HEK293T (cell line): ENCODE measurements at regions not wholly inside any gene's neighbourhood (a gene's known extent, or its start where the extent isn't known, plus 50 kb on each side); places are given as distances from the start of the nearest gene placed in this dataset.

Experiments
- CTCF ChIA-PET: fragments of 350-600 bp; formaldehyde crosslinking; extraction: SDS; loops from one replicate; lab custom pipeline; 2021; ENCODE audit warnings: antibody characterized with exemption, inconsistent platforms; lab: Yijun Ruan, JAX
- POLR2A ChIA-PET: fragments of 350-600 bp; formaldehyde crosslinking; extraction: SDS; loops from one replicate; lab custom pipeline; 2020; ENCODE audit warnings: antibody characterized with exemption, inconsistent platforms; lab: Yijun Ruan, JAX
- DNase-seq: peaks from one replicate; pipeline ENCODE4 v3.0.0; 2012; ENCODE audit warnings: mixed read lengths; ENCODE audit errors: extremely low spot score
- ARNT ChIP-seq: fragments of 450-650 bp; IDR thresholded peaks from 2 replicates; pipeline ENCODE4 v1.6.1; 2017; ENCODE audit warnings: mild to moderate bottlenecking
- BHLHE40 ChIP-seq: fragments of 450-650 bp; IDR thresholded peaks from 2 replicates; pipeline ENCODE4 v1.6.1; 2016; ENCODE audit warnings: mild to moderate bottlenecking, moderate library complexity, borderline replicate concordance
- CTBP1 ChIP-seq: fragments of 450-650 bp; IDR thresholded peaks from 2 replicates; pipeline ENCODE4 v1.6.1; 2016; ENCODE audit warnings: borderline replicate concordance
- ELF4 ChIP-seq: fragments of 450-650 bp; IDR thresholded peaks from 2 replicates; pipeline ENCODE4 v1.6.1; 2017; ENCODE audit warnings: antibody characterized with exemption
- FOXA1 ChIP-seq: fragments of 450-650 bp; IDR thresholded peaks from 2 replicates; pipeline ENCODE4 v1.6.1; 2016; ENCODE audit warnings: mild to moderate bottlenecking
- FOXK2 ChIP-seq: fragments of 450-650 bp; IDR thresholded peaks from 2 replicates; pipeline ENCODE4 v1.6.1; 2016; ENCODE audit warnings: mild to moderate bottlenecking
- FOXM1 ChIP-seq: fragments of 450-650 bp; IDR thresholded peaks from 2 replicates; pipeline ENCODE4 v1.6.1; 2017; ENCODE audit warnings: mild to moderate bottlenecking, borderline replicate concordance
- HDGF ChIP-seq: fragments of 450-650 bp; IDR thresholded peaks from 2 replicates; pipeline ENCODE4 v1.6.1; 2017; ENCODE audit warnings: antibody characterized with exemption, borderline replicate concordance
- L3MBTL2 ChIP-seq: fragments of 450-650 bp; conservative IDR thresholded peaks from 2 replicates; pipeline ENCODE4 v1.6.1; 2016; ENCODE audit warnings: mild to moderate bottlenecking
- LEF1 ChIP-seq: fragments of 450-650 bp; IDR thresholded peaks from 2 replicates; pipeline ENCODE4 v1.6.1; 2017; ENCODE audit warnings: mild to moderate bottlenecking, borderline replicate concordance
- NFRKB ChIP-seq: fragments of 450-650 bp; IDR thresholded peaks from 2 replicates; pipeline ENCODE4 v1.6.1; 2016; ENCODE audit warnings: mild to moderate bottlenecking, moderate library complexity
- SP1 ChIP-seq: fragments of 450-650 bp; IDR thresholded peaks from 2 replicates; pipeline ENCODE4 v1.6.1; 2017
- SUZ12 ChIP-seq: fragments of 450-650 bp; IDR thresholded peaks from 2 replicates; pipeline ENCODE4 v1.6.1; 2016; ENCODE audit warnings: mild to moderate bottlenecking
- TARDBP ChIP-seq: fragments of 450-650 bp; IDR thresholded peaks from 2 replicates; pipeline ENCODE4 v1.6.1; 2016
- ZNF384 ChIP-seq: fragments of 450-650 bp; IDR thresholded peaks from 2 replicates; pipeline ENCODE4 v1.6.1; 2016
- TF ChIP-seq, protein P1 (sequence below): fragments of 450-650 bp; IDR thresholded peaks from 2 replicates; pipeline ENCODE4 v1.6.1; 2016

DNA sequence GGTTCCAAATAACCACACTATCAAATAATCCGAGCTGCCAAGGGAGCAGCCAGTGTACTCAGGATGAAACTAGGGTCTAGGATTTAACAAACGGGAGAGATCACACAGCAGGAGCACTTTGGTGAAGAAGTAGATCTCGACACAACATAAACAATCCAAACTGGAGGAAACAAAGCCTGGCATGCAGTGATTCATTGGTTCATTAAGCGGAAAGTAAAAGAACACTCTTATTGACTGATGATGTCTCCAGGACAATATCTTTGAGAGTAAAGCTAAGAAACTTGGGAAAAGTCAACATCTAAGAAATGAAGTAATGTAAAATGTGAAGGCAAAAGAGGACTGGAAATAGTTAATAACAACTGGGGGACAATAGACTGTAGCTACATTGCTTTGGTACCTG, 1478.3 kb upstream of the CDH9 start:
- TF ChIP-seq TARDBP = no peak
- TF ChIP-seq FOXK2 = no peak
- TF ChIP-seq HDGF = no peak
- no peak for TF ChIP-seq SUZ12
- TF ChIP-seq BHLHE40 = no peak
- TF ChIP-seq FOXA1 = no peak
- TF ChIP-seq FOXM1 = no peak
- TF ChIP-seq SP1 = no peak
- TF ChIP-seq CTBP1 = no peak
- no peak for TF ChIP-seq LEF1
- ChIA-PET POLR2A (no interaction called here), CTCF (interaction anchor here (0.7 kb wide), 1 partner anchor 1181 kb away, joined by 3 read pairs; no protein-coding TSS in a partner anchor)
- DNase-seq = no peak

DNA sequence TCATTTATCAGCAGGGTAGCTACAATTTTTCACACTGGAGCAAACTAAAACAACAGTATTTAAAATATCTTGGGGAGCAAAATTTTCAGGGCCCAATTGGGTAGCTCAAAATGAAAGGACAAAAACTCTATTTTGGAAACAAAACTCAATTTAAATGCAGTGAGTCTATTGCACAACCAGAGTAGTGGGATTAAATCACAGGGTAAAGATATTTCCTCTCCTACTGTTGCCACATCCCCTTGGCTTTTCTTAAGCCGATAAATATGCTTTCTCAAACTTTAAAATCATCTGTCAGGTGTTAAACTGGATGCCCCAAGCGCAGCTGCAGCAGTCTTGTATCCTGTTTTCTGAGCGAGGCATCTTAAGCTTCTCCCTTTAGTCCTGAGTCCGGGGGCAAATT, 1474.3 kb upstream of the CDH9 start:
- TF ChIP-seq, protein P1, sequence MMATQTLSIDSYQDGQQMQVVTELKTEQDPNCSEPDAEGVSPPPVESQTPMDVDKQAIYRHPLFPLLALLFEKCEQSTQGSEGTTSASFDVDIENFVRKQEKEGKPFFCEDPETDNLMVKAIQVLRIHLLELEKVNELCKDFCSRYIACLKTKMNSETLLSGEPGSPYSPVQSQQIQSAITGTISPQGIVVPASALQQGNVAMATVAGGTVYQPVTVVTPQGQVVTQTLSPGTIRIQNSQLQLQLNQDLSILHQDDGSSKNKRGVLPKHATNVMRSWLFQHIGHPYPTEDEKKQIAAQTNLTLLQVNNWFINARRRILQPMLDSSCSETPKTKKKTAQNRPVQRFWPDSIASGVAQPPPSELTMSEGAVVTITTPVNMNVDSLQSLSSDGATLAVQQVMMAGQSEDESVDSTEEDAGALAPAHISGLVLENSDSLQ = no peak
- no peak for TF ChIP-seq FOXK2
- no peak for TF ChIP-seq ARNT
- no peak for TF ChIP-seq BHLHE40
- no peak for TF ChIP-seq ELF4
- no peak for TF ChIP-seq FOXA1
- no peak for TF ChIP-seq SUZ12
- ChIA-PET CTCF (no interaction called here), POLR2A (no interaction called here)
- no peak for DNase-seq

DNA sequence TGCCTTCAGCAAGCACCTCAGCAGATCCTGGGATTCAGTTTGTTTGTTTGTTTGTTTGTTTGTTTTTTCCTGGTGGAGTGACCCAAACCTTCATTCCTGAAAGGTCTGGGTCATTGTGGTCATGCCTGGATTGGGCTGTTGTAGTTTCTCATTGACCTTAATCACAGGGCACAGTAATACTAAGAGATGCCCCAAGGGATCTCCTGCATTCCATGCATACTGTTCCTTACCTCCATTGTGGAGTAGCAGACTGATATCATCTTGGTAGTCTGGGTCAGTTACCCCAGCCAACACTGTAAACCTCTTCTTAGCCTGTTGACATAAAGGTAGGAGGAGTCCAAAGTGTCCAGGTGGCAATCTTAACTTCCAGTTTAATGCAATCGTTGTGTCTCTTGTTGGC, 1466.7 kb upstream of the CDH9 start:
- TF ChIP-seq ELF4 (no peak), L3MBTL2 (no peak), LEF1 (no peak), ARNT (no peak), TARDBP (no peak), SUZ12 (no peak)
- POLR2A ChIA-PET = no interaction called here
- CTCF ChIA-PET = no interaction called here
- no peak for DNase-seq

DNA sequence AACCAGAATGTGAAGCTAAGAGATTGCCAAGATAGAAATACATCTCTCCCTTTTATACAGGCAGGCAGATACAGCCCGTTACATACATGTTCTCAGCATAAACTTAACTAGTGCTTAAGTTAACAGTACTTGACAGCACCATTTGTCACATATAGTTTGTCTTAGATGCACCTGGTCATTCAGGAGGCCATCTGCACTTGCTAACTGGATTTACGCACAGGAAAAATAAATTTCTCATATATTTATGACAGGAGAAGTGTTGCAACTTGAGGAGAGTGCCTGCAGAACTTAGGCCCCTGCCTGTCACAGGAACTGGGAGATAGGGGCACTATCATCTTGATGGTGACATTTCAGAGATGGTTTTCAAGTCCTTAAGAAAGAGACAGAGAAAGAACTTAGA, 1462.1 kb upstream of the CDH9 start:
- POLR2A ChIA-PET = no interaction called here
- TF ChIP-seq FOXA1 (no peak), HDGF (no peak), ZNF384 (no peak), NFRKB (no peak), ELF4 (no peak), SP1 (no peak), ARNT (no peak), CTBP1 (no peak), TARDBP (no peak), L3MBTL2 (no peak), SUZ12 (no peak)

DNA sequence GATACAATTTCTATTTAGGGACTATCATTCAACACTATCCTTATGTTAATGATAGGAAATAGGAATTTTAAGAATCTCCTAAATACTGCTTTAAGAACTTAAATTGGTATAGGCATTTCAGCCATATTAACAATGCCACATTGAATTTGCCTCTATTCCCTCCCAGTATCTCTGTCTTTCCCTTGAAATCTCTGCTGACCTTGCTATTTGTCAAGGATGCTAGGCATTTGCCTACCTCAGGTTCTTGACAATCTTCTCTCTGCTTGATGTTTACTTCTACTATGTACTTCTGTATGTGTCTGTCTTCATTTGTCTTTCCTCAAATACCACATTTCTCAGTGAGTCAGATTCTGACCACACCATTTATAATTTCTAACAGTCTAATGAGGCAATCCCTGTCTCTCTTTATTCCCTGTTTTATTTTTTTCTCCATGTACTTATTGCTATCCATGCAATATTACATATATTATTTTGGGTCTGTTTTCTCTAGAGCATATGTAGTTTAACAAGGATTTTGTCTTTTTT, 1461.4 kb upstream of the CDH9 start:
- DNase-seq = no peak
- CTCF ChIA-PET = no interaction called here
- POLR2A ChIA-PET = no interaction called here
- TF ChIP-seq NFRKB (no peak), ELF4 (no peak), LEF1 (no peak), SUZ12 (no peak), L3MBTL2 (no peak), FOXA1 (no peak), FOXK2 (no peak), BHLHE40 (no peak), HDGF (no peak), FOXM1 (no peak), TARDBP (no peak)
- TF ChIP-seq, protein P1 = no peak

More for the DNA sequence above, 1462.1 kb upstream of the CDH9 start:
- CTCF ChIA-PET = no interaction called here
- DNase-seq = no peak

DNA sequence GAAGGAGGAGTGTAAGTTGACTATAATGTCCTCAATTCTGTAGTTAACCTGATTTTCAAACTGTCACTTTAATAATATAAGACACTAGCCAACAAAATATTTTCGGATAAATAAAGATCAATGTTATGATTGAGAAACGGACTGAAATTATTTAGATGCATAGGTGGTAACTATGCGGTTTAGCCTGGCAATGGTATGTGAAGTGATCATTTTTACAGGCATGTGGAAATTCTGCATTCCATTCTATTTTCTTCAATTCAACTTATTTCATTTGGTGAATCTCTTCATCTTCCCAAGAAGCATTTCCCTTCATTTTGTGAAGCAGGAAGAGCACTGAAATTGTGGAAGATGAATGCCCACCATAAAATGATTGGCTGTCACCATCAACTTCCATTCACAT, 1457.5 kb upstream of the CDH9 start:
- TF ChIP-seq ELF4 (no peak), FOXA1 (no peak), ARNT (no peak), ZNF384 (no peak)
- DNase-seq = no peak
- CTCF ChIA-PET = no interaction called here
- POLR2A ChIA-PET = no interaction called here

DNA sequence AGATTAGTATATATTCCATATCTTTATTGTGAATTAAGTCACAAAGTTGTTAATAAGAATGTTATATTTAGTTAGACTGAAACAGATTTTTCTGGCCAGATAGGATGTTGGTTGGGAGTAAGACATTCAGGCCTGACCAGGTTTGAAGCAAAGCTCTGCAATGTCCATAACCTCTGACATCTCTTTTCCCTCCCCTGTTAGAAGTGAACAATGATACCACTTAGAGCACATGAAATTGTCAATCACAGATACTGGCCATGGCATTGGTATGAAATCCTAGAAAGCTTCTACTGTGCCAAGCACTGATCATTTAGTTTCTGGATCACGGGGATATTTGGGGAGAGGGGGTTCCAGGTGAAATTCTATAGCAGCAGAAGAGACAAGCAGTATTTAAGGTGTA, 1455.1 kb upstream of the CDH9 start:
- ChIA-PET POLR2A (no interaction called here), CTCF (no interaction called here)

More for the DNA sequence above, 1455.1 kb upstream of the CDH9 start:
- TF ChIP-seq FOXM1 (no peak), SP1 (no peak), NFRKB (no peak), ARNT (no peak), SUZ12 (no peak), BHLHE40 (no peak), FOXK2 (no peak)
- TF ChIP-seq, protein P1 = no peak
- DNase-seq = no peak
